HepG2 (cell line): ENCODE measurements at regions not wholly inside any gene's neighbourhood (a gene's known extent, or its start where the extent isn't known, plus 50 kb on each side); places are given as distances from the start of the nearest gene placed in this dataset.

Experiments
- MIXL1 ChIP-seq: IDR thresholded peaks from 2 replicates; pipeline ENCODE4 v1.6.1; 2016
- NFIC ChIP-seq: IDR thresholded peaks from 2 replicates; pipeline ENCODE4 v1.6.1; 2012; ENCODE audit warnings: mild to moderate bottlenecking, low read length, inconsistent platforms
- PHB2 ChIP-seq: fragments of 450-650 bp; IDR thresholded peaks from 2 replicates; pipeline ENCODE4 v1.6.1; 2018; ENCODE audit not compliant: partially characterized antibody
- SRF ChIP-seq: IDR thresholded peaks from 2 replicates; pipeline ENCODE4 v1.6.1; 2011; ENCODE audit warnings: mild to moderate bottlenecking, low read depth, low read length, moderate library complexity
- TCF7L2 ChIP-seq: IDR thresholded peaks from 2 replicates; pipeline ENCODE4 v1.6.1; 2011; ENCODE audit warnings: mild to moderate bottlenecking, low read depth, low read length, moderate library complexity
- TEAD3 ChIP-seq: optimal IDR thresholded peaks from 2 replicates; pipeline ENCODE3; 2016; ENCODE audit warnings: borderline replicate concordance
- ZBTB34 ChIP-seq: sonication (generic); formaldehyde crosslinking; IDR thresholded peaks from 2 replicates; pipeline ENCODE4 v1.8.0; 2022; ENCODE audit warnings: mild to moderate bottlenecking, missing genetic modification reagents
- ZNF160 ChIP-seq: sonication (generic); formaldehyde crosslinking; IDR thresholded peaks from 2 replicates; pipeline ENCODE4 v1.8.0; 2022; ENCODE audit warnings: mild to moderate bottlenecking, inconsistent platforms, missing genetic modification reagents
- ZNF510 ChIP-seq: sonication (generic); formaldehyde crosslinking; IDR thresholded peaks from 2 replicates; pipeline ENCODE4 v1.4.0; 2020; ENCODE audit warnings: low read depth, mild to moderate bottlenecking, missing genetic modification reagents
- ZNF710 ChIP-seq: sonication (generic); formaldehyde crosslinking; IDR thresholded peaks from 2 replicates; pipeline ENCODE4 v1.5.0; 2020; ENCODE audit warnings: mild to moderate bottlenecking, missing genetic modification reagents, borderline replicate concordance
- TF ChIP-seq, protein P1 (sequence below), 2 experiments: IDR thresholded peaks; 2 replicates each; pipeline ENCODE4 v1.6.1; 2011 to 2012; ENCODE audit warnings: low read length in 2 of 2, borderline replicate concordance in 1 of 2, low read depth in 1 of 2, mild to moderate bottlenecking in 1 of 2, moderate library complexity in 1 of 2
- TF ChIP-seq, protein P2 (sequence below): sonication (generic); formaldehyde crosslinking; IDR thresholded peaks from 2 replicates; pipeline ENCODE4 v1.5.0; 2020; ENCODE audit warnings: mild to moderate bottlenecking, missing genetic modification reagents, moderate library complexity
- TF ChIP-seq, protein P3 (sequence below): sonication (generic); formaldehyde crosslinking; IDR thresholded peaks from 2 replicates; pipeline ENCODE4 v1.4.0; 2020; ENCODE audit warnings: missing genetic modification reagents

DNA sequence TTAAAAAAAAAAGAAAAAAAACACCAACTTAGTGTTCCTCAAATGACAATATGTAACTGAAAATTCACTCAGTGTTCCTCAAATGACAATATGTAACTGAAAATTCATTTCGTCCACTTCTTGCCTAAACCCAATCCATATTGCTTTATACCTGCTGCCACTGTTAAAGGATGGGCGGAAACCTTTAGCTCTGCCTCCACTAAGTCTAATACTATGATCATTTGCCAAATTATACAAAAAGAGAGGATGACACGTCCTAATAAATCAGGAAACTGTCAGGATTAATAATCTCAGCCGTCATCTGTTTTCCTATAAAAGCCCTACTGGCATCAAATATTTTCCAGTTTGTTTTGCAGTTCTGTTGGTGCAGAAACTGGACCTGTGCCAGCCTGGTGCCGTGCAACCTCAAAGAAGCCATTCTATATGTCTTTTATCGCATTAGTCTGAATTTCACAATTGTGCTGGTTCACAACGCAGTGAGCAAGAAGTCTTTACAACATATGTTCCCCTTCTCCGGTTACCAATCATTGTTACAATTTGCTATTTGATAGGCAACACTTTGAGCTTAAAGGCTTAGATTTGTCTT lies 160.4 kb upstream of the KCNH8 start:
- TF ChIP-seq, protein P1, sequence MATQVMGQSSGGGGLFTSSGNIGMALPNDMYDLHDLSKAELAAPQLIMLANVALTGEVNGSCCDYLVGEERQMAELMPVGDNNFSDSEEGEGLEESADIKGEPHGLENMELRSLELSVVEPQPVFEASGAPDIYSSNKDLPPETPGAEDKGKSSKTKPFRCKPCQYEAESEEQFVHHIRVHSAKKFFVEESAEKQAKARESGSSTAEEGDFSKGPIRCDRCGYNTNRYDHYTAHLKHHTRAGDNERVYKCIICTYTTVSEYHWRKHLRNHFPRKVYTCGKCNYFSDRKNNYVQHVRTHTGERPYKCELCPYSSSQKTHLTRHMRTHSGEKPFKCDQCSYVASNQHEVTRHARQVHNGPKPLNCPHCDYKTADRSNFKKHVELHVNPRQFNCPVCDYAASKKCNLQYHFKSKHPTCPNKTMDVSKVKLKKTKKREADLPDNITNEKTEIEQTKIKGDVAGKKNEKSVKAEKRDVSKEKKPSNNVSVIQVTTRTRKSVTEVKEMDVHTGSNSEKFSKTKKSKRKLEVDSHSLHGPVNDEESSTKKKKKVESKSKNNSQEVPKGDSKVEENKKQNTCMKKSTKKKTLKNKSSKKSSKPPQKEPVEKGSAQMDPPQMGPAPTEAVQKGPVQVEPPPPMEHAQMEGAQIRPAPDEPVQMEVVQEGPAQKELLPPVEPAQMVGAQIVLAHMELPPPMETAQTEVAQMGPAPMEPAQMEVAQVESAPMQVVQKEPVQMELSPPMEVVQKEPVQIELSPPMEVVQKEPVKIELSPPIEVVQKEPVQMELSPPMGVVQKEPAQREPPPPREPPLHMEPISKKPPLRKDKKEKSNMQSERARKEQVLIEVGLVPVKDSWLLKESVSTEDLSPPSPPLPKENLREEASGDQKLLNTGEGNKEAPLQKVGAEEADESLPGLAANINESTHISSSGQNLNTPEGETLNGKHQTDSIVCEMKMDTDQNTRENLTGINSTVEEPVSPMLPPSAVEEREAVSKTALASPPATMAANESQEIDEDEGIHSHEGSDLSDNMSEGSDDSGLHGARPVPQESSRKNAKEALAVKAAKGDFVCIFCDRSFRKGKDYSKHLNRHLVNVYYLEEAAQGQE (IDR thresholded peaks at IDR 0.05; ENCODE audit: borderline replicate concordance in 1 of 2, low read depth in 1 of 2, low read length in 2 of 2) = no peak
- TF ChIP-seq, protein P2, sequence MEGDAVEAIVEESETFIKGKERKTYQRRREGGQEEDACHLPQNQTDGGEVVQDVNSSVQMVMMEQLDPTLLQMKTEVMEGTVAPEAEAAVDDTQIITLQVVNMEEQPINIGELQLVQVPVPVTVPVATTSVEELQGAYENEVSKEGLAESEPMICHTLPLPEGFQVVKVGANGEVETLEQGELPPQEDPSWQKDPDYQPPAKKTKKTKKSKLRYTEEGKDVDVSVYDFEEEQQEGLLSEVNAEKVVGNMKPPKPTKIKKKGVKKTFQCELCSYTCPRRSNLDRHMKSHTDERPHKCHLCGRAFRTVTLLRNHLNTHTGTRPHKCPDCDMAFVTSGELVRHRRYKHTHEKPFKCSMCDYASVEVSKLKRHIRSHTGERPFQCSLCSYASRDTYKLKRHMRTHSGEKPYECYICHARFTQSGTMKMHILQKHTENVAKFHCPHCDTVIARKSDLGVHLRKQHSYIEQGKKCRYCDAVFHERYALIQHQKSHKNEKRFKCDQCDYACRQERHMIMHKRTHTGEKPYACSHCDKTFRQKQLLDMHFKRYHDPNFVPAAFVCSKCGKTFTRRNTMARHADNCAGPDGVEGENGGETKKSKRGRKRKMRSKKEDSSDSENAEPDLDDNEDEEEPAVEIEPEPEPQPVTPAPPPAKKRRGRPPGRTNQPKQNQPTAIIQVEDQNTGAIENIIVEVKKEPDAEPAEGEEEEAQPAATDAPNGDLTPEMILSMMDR (CRISPR knock-in tag) = no peak
- no peak for TF ChIP-seq ZNF160 (CRISPR knock-in tag)
- no peak for TF ChIP-seq NFIC
- no peak for TF ChIP-seq SRF
- TF ChIP-seq, protein P3, sequence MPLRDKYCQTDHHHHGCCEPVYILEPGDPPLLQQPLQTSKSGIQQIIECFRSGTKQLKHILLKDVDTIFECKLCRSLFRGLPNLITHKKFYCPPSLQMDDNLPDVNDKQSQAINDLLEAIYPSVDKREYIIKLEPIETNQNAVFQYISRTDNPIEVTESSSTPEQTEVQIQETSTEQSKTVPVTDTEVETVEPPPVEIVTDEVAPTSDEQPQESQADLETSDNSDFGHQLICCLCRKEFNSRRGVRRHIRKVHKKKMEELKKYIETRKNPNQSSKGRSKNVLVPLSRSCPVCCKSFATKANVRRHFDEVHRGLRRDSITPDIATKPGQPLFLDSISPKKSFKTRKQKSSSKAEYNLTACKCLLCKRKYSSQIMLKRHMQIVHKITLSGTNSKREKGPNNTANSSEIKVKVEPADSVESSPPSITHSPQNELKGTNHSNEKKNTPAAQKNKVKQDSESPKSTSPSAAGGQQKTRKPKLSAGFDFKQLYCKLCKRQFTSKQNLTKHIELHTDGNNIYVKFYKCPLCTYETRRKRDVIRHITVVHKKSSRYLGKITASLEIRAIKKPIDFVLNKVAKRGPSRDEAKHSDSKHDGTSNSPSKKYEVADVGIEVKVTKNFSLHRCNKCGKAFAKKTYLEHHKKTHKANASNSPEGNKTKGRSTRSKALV = no peak
- no peak for TF ChIP-seq ZNF510 (CRISPR knock-in tag)
- TF ChIP-seq ZNF710 (CRISPR knock-in tag) = no peak
- no peak for TF ChIP-seq ZBTB34 (CRISPR knock-in tag)
- TF ChIP-seq TEAD3 = no peak
- TF ChIP-seq MIXL1 (CRISPR knock-in tag) = no peak
- no peak for TF ChIP-seq PHB2
- TF ChIP-seq TCF7L2 = no peak
